NCI-H510A treated with DMSO at 0.1 percent for 48 hours (cell line): ENCODE measurements at regions not wholly inside any gene's neighbourhood (a gene's known extent, or its start where the extent isn't known, plus 50 kb on each side); places are given as distances from the start of the nearest gene placed in this dataset.
A peak's percentile ranks its signal among the peaks of the same experiment; 100 is the strongest.

Source experiments
- DNase-seq: peaks from one replicate; lab custom pipeline; 2025; lab: John Stamatoyannopoulos, UW

DNA sequence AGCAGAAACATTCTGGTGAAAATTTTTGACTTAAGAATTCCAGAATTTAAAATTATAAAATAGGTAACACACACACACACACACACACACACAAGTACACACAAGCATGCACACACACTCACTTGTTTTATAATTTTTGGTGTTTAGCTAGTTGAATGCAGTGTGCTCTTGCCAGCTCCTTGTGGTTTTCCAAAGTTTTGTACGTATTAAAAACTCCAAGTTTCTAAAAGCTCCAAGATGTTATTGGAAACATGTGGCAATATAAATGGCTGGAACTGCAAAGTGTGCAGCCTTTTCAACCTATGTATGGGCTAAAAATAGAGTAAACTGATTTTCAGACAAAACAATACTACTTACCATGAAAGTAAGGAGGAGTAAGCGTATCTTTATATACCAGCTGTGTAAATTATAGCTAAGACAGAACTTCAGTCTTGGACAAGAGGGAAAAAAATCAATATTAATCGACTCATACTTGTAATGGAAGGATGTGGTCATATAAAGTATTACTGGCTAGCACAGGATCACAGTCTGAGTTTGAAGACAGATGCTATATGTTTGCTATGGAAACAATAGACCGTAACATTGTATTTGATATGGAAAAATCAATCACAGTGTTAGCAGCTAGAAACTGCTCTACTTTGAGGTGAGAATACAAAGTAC, 727.1 kb upstream of the GRAMD2B start:
- peak; percentile 18 for DNase-seq

DNA sequence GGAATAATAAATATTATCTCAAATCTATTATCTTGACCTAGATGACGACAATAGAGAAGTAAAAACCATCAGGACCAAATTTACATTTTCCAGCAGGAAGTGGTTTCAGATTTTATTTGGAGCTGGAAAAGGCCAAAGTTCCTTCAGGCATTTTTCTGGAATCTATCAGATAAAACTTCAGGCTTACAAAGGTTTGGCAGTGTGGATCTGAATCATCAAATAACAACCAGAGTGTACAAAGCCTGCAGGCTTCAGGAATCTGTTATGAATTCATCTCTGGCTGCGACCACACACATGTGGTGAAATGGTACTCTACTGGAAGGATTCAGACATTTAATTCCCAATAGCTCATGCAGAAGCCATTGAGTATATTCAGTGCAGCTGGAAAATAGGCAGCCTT, 726.4 kb upstream of the GRAMD2B start:
- no peak for DNase-seq

DNA sequence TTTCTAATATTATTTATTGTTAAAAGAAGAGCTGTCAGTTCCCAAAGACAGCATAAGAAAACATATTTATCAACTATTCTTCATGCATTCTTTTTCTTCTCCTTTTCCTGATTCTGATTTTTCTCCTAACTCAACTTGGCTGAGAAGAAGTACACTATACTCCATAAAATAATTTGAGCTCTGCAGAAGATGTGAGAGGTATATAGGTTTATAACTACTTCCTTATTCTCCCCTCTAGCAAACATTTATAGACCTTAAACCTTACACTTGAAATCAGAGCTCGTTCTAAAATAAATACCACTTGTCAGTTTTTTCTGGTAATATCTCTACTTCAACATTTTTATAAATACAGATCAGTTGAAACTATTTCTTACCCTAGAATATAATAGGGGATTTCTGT, 724.8 kb upstream of the GRAMD2B start:
- no peak for DNase-seq

DNA sequence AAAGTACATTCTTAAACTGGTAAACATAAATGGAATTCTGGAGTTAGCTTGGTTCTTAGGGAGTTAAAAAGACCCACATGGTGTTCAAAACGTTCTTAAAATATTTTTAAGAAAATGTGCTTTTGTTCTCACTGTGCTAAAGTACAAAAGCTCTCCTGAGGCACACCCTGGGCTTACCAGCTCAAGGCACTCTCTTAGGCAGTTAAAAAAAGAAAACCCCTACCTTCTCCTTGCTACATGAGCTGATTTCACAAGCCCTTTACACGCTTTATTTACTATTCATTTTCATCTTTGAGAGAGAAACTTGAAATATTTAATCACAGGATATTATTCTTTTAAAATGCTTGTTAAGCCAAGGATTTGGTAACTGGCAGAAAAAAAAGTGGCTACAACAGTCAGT, 723.3 kb upstream of the GRAMD2B start:
- DNase-seq, result peak; percentile 29

DNA sequence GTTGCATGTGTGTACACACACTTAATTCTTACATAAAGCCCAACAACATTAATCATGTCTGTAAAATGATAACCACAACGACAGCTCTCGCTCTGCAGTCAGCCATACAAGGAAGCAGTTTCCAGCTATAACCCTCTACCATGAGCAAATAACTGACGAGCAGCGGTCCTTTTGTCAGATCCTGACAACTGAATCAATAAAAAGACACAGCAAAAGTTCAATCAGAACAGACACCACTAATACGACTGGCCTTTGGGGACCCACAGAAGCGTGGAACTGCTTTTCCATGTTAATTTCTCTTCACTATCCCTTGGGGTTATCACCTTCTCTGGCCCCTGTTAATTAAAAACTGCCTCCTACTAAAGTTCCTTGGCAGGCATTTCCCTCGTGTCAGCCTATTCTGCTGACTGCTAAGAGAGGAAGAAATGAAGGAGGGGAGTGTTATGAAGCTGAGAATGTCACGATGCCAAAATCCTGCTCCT, 722.8 kb upstream of the GRAMD2B start:
- DNase-seq, result peak; percentile 72

DNA sequence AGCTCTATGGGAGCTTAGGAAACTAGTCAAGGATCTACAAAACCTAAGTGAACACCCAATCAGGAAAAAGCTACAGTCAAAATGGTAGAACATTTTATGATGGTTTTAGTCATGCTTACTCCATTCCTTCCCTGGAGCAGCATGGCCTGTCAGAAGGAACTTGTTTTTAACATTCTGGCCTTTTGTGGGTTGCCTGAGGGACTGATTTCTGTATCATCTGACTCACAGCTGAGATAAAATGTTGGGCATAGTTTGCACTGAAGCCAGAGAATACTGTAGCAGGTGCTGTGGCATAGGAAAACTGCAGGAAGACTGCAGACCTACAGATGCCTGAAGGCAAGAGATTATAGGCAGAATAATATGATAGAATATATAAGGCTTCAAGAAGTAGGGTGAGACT, 719.6 kb upstream of the GRAMD2B start:
- DNase-seq, result no peak

DNA sequence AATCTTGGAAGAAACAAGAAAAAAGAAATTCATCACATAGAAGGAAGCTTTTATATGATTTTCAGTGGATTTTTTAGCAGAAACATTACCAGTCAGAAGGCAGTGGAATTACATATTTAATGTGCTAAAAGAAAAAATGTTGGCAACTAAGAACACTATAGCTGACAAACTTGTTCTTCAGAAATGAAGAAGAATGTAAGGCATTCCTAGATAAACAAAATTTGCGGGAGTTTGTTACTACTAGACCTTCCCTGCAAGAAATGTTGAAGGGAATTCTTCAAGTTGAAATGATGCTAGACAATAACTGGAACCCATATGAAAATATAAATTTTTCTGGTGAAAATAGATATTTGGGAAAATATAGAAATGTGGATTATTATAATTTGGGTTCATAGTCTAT, 718.3 kb upstream of the GRAMD2B start:
- DNase-seq, result no peak

DNA sequence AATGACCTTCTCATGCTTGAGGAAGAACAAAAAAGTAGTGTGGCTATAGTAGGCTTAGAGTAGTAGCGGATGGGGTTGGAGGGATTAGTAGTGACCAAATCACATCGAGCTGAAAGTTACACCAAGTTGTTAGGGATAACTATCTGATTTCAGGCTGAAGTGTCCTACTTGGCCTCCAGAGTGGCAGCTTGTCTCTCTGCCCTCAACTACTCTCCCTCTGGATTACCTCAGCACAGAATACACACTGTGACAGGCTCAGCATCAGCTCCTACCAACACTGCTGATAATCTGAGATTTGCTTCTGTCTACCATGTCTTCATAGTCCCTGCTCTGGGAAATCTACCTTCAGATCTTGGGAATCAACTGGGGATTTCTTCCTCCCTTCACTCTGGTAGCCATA, 714.6 kb upstream of the GRAMD2B start:
- DNase-seq, result no peak

DNA sequence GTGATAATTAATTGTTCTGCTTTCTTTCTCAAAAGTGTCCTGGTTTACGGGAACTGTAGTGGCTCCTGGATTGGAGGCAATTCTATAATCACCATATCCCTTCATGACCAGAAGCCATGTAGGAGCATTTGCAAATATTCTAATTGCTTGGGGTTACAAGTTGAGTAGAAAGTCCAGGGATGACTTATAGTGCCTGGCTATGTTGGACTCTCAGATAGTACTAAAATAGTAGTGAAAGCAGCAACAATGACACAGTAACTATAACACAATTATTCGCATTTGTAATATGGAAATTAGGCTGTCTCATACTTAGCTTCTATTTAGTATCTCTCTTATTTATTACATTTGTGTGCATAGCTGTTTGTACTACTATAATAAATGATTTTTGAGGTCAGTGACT, 712.5 kb upstream of the GRAMD2B start:
- DNase-seq, result no peak

DNA sequence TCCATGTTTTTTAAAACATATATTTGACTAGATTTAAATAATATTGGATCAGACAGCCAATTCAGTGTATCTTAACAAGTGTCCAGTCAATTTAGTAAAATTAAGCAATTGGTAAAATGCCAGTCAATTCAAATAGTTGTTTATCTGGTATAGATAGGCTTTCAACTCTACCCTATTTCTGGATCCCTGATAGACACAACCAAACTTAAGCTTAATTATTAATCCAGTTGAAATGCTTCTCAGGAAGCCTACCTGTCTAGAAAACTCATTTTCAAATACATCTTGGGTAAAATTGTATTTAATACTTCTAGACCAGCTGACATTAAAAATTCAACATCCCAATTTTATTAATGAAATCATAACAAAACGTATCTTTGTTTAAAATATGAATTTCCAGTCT, 710.8 kb upstream of the GRAMD2B start:
- no peak for DNase-seq

DNA sequence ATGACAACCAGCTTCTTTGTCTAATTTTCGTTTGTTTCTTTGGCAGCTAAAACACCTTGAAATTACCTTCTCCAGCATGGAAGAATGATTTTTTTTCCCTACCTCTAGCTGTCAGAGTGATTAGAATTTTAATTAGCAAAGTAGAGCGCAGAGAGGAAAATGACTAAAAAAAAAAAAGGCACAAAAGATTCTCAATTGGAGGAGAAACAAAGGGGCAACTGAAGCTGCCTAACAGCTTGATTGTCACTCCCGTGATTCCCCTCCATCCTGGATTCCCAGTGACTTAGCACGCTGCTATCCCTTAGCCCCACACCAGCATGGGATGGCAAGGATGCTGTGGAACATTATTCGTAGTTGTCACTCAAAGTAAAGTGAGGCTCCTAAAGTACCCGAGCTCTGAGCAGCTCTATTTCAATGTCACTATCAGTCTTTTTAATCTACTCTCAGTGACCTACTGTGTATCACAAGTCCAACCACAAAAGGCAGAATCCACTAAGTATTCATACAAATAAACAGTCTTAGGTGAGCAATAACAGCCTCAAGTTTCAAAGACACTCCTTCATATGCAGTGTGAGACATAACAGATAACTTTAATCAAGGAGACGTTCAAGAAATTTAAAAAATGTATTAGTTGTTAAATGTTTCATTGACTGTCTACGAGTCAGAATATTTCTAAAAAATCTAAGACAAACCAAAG, 710.0 kb upstream of the GRAMD2B start:
- no peak for DNase-seq

DNA sequence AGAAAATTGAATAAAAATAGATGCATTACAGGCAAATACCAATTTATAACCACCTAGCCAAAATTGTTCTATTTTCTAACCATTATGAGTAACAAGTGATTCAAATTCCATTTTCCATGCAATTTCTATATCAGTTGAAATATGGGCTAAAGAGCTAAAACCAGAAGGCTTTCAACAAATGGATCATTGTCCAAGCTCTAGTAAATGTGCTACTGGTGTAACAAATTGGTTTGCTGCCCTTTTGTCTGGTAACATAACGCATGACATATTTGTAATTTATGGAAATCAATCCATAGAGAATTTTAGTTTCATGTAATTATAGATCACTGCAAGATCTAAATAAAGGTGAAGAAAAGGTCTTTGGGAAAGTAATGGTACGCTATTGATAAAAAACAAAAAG, 708.0 kb upstream of the GRAMD2B start:
- no peak for DNase-seq

DNA sequence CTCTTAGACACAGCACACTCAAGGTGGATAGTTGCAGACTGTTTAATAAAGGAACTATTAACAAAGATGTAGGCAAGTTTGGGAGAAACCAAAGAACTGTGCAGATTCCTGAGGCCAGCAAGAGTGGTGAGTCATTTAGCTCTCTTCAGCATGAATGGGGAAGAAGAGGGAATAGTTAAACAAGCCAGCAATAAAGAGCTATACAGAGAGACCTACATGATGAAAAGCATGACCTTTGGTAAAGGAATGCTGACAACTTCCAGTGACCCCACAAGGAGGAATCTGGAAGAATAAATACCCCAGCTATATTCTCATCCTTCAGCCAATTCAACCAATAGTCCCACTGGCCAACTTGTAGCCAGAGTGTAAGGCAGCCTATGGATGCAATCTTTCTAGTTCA, 706.0 kb upstream of the GRAMD2B start:
- no peak for DNase-seq

DNA sequence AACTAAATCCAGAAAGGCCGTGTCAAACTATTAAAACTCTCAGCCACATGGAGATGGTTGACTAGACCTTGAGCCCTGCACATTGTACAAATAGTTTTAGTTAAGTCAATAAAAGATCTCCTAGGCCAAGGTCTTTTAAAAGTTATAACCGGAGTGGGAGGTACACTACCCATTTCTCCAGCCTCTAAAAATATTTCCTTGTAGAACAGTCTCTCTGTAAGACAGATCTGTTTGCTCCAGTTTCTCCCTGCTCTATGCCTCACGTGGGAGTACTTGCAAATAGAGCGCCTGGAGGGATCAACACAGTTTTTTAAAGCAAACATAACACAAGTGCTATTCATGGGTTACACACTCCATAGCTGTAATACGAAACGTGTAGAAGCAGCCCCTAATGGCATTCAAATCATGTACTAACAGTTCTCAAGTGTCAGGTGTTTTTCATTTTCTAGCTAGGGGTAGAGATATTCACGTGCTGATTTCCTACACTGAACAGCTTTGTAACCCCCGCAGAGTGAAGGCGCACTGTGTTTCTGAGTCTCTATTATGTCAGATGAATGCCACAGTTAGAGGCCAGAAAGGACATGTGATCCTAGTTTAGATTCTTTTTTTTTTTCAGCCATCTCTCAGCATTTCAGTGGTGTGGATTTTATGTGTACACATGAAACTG, 703.4 kb upstream of the GRAMD2B start:
- DNase-seq, result peak; percentile 82

DNA sequence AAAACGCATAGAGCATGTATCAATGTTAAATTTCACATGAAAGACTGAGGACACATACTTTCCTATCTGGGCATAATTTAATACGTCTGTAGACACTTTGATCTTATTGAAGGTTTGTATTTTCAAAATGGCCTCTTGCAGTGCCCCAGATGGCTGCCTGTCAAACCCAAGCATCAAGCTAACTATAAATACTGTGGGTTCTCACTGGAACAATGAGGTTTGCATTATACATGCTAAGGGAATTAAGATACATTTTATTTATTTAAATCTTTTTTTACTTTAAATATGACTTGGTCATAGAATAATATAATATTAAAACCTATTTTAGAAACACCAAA, 702.9 kb upstream of the GRAMD2B start:
- DNase-seq, result peak; percentile 53

DNA sequence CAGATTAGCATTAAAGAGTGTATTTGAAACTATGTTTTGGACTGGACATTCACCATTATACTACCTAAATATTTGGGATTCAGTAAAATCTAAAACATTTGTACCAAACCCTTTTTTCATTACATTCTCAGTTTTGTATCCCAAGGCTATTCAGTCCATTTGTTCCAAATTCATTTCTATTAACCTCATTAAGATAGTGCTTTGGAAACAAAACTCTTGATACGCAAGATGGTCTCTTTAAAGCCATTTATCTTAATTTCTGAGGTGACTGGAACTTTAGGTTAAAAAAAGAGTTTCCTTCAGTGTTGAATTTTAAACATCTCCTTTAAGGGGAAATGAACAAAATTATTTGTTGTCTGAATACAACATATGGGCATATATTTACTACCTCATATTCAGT, 702.5 kb upstream of the GRAMD2B start:
- no peak for DNase-seq

DNA sequence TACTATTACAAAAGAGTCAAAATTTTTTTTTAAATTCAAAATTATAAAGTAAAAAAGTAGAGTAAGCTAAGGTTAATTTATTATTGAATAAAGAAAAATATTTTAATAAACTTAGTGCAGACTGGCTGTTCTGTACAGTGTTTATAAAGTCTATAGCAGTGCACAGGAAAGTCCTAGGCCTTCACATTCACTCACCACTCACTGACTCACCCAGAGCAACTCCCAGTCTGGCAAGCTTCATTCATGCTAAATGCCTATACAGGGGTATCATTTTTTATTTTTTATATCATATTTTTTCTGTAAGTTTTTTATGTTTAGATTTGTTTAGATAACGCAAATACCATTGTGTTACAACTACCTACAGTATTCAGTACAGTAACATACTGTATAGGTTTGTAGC, 700.7 kb upstream of the GRAMD2B start:
- no peak for DNase-seq

DNA sequence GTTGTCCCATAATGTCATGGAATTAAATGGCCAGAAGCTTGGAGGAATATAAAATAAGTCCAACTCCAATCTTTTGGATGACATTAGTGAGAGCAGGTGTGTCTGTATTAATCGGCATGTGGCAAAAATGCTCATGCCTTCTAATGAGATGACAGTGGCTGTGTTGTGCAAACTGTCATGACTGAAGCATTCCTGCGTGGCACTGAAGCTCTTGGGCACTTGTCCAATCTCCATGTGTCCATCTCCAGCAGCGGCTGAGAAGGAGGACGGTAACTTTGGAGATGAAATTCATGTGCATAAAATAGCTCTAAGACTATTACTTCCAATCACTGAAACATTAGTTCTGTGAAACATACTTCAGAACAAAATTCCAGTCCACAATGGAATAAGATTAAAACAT, 697.5 kb upstream of the GRAMD2B start:
- no peak for DNase-seq

DNA sequence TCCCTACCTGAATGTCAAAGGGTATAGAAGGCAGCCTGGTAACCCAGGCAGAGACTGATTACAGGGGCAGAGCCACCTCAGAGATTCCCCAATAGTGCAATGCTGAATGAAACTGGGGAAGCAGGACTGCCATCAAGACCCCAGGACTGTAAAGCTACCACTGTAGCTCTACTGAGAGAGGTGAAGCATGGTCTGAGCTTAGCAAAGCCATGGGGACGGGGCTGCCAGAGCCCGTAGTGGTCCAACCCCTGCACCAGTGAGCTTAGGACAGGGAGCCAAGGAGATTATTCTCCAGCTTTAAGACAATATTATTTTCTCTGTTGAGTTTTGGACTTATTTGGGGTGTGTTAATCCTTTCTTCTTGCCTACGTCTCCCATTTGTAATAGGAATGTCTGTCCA, 679.3 kb upstream of the GRAMD2B start:
- DNase-seq, result no peak

DNA sequence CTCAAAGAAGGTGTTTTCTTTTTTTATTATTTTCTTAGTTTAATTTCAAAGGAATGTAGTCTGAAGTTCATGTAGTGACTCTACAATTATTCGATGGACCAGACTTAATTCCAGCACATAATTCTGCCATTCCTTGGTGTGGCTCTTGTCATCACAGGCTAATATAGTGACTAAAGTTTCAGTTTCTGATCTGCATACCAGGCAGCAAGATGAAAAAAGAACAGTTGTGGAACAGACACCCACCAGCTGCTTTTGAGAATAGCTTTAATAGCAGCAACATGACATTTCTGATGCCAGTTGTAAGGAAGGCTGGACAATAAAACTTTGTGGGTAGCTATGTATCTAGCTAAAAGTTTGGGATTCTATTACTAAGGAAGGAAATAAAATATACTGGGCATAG, 676.3 kb upstream of the GRAMD2B start:
- no peak for DNase-seq

DNA sequence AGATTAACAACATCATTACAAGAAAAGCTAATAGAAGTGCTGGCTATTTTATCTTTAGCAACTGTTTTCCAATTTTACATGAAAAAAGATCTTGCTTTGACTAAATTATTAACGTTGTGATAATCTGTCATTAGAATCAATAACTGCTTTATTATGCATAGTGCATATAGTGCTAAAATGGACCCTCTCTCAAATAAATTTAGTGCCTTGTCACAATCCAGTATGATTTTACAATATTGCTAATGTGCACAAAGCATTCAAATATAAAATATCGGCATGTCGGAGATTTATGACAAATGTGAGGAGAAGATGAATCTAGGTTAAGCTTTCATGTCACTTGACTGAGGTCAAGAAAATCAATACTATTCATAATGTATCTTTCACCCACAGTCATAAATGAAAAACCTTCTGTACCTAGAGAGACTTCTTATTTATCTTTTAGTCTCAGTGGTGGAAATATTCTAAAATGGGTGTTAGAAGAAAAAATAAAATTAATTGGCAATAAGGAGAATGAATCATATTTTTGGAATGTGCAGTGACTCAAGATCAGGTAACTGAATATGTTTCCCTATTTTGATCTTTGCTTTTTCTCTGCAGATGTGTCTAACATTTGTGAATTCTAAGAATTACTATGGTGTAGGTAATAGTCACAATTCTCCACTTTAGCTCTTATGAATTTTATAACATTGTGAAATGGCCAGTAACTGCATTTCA, 672.9 kb upstream of the GRAMD2B start:
- DNase-seq, result no peak

DNA sequence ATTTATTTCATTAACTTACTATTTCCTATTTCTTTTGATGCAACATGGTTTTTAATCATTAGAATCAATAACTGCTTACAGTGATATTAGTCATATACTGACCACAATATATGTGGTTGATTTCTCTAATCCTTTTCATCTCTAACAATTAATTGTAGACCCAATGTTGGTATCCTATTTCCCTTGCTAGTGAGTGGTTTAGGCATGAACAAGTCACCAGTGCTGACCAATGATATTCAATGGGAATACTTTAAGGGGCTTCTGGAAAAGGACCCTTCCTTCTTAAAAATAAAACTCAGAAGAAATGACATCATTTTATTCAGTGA, 672.4 kb upstream of the GRAMD2B start:
- no peak for DNase-seq

DNA sequence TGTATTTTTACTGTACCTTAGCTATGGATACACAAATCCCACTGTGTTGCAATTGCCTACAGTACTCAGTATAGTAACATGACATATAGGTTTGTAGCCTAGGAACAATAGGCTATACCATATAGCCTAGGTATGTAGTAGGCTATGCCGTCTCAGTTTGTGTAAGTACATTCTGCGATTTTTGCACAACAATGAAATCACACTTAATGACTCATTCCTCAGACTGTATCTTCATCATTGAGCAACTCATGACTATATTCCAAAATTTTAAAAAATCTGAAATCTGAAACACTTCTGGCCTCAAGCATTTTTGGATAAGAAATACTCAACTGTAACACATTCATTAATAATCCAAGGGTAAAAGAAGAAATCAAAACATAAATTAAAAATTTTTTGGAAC, 666.8 kb upstream of the GRAMD2B start:
- DNase-seq, result no peak
